ENCODE measurements at regions not wholly inside any gene's neighbourhood (a gene's known extent, or its start where the extent isn't known, plus 50 kb on each side); places are given as distances from the start of the nearest gene placed in this dataset.

- Mint-ChIP-seq H3K4me1 (ENCODE audit: insufficient read depth, unreplicated experiment) (no peaks in the 10 kb centered on the region), H3K36me3 (ENCODE audit: insufficient read depth, unreplicated experiment) (no peaks in the 10 kb centered on the region), H3K4me3 (ENCODE audit: unreplicated experiment) (no peak overlapping the region), H3K27me3 (ENCODE audit: insufficient read depth, unreplicated experiment) (no peaks in the 10 kb centered on the region), H3K27ac (ENCODE audit: low read depth, unreplicated experiment) (no peak overlapping the region), H3K9me3 (ENCODE audit: unreplicated experiment) (peaks cover 25% of the 10 kb centered on the region)
- DNase-seq (ENCODE audit: unreplicated experiment) = no peak
- POLR2A ChIA-PET = no interaction called here
- BruUV-seq (replicated peaks) = no TSS peak
- intact Hi-C loops (cut with micrococcal nuclease) = no loop called here
- no peak for TF ChIP-seq CTCF (IDR thresholded peaks at IDR 0.05; ENCODE audit: unreplicated experiment)
- CTCF ChIA-PET = no interaction called here
These were observed 531.2 kb downstream of the PIK3C3 start for GRCh38 chr18:42486271-42486670.

GRCh38 chr18:42508683-42509296 is 553.8 kb downstream of the PIK3C3 start:
- POLR2A ChIA-PET = no interaction called here
- no peak overlapping the region for H3K4me3 Mint-ChIP-seq (ENCODE audit: unreplicated experiment)
- intact Hi-C loops (cut with micrococcal nuclease) = no loop called here

GRCh38 chr18:42509750-42510415 is 554.8 kb downstream of the PIK3C3 start:
- ChIA-PET CTCF (no interaction called here), POLR2A (no interaction called here)
- DNase-seq (ENCODE audit: unreplicated experiment) = no peak

More at GRCh38 chr18:42508683-42509296, 553.8 kb downstream of the PIK3C3 start:
- no peak overlapping the region for H3K27ac Mint-ChIP-seq (ENCODE audit: low read depth, unreplicated experiment)
- H3K27me3 Mint-ChIP-seq (ENCODE audit: insufficient read depth, unreplicated experiment) = peaks cover 7% of the 10 kb centered on the region
- H3K36me3 Mint-ChIP-seq (ENCODE audit: insufficient read depth, unreplicated experiment) = no peaks in the 10 kb centered on the region
- no peaks in the 10 kb centered on the region for H3K4me1 Mint-ChIP-seq (ENCODE audit: insufficient read depth, unreplicated experiment)
- no peak for TF ChIP-seq CTCF (IDR thresholded peaks at IDR 0.05; ENCODE audit: unreplicated experiment)
- no TSS peak for BruUV-seq (replicated peaks)
- no peak for DNase-seq (ENCODE audit: unreplicated experiment)
- H3K9me3 Mint-ChIP-seq (ENCODE audit: unreplicated experiment) = peaks cover 8% of the 10 kb centered on the region
- CTCF ChIA-PET = interaction anchor here (0.6 kb wide), 1 partner anchor 10 kb away, joined by 4 read pairs; no protein-coding TSS in a partner anchor

GRCh38 chr18:42510540-42510939 is 555.5 kb downstream of the PIK3C3 start:
- no peak for TF ChIP-seq CTCF (IDR thresholded peaks at IDR 0.05; ENCODE audit: unreplicated experiment)
- Mint-ChIP-seq H3K9me3 (ENCODE audit: unreplicated experiment) (peaks cover 6% of the 10 kb centered on the region), H3K27ac (ENCODE audit: low read depth, unreplicated experiment) (no peak overlapping the region), H3K4me1 (ENCODE audit: insufficient read depth, unreplicated experiment) (no peaks in the 10 kb centered on the region), H3K27me3 (ENCODE audit: insufficient read depth, unreplicated experiment) (peaks cover 4% of the 10 kb centered on the region), H3K36me3 (ENCODE audit: insufficient read depth, unreplicated experiment) (no peaks in the 10 kb centered on the region), H3K4me3 (ENCODE audit: unreplicated experiment) (no peak overlapping the region)
- ChIA-PET POLR2A (no interaction called here), CTCF (no interaction called here)
- no TSS peak for BruUV-seq (replicated peaks)
- DNase-seq (ENCODE audit: unreplicated experiment) = no peak
- intact Hi-C loops (cut with micrococcal nuclease) = no loop called here

More at GRCh38 chr18:42509750-42510415, 554.8 kb downstream of the PIK3C3 start:
- Mint-ChIP-seq H3K4me3 (ENCODE audit: unreplicated experiment) (no peak overlapping the region), H3K4me1 (ENCODE audit: insufficient read depth, unreplicated experiment) (no peaks in the 10 kb centered on the region), H3K36me3 (ENCODE audit: insufficient read depth, unreplicated experiment) (no peaks in the 10 kb centered on the region), H3K27ac (ENCODE audit: low read depth, unreplicated experiment) (no peak overlapping the region), H3K9me3 (ENCODE audit: unreplicated experiment) (peaks cover 8% of the 10 kb centered on the region), H3K27me3 (ENCODE audit: insufficient read depth, unreplicated experiment) (peaks cover 7% of the 10 kb centered on the region)
- TF ChIP-seq CTCF (IDR thresholded peaks at IDR 0.05; ENCODE audit: unreplicated experiment) = no peak
- no TSS peak for BruUV-seq (replicated peaks)
- intact Hi-C loops (cut with micrococcal nuclease) = no loop called here
